IMR-90 (cell line): ENCODE measurements at regions not wholly inside any gene's neighbourhood (a gene's known extent, or its start where the extent isn't known, plus 50 kb on each side); places are given as distances from the start of the nearest gene placed in this dataset.

Experiments used
- BHLHE40 ChIP-seq: fragments of 150-350 bp; IDR thresholded peaks from 2 replicates; pipeline ENCODE4 v1.6.1; 2016; ENCODE audit warnings: mild to moderate bottlenecking, low read depth, low read length
- CEBPB ChIP-seq: IDR thresholded peaks from 2 replicates; pipeline ENCODE4 v1.6.1; 2012; ENCODE audit warnings: low read depth, low read length, improper control_type of control experiment
- CHD1 ChIP-seq: IDR thresholded peaks from 2 replicates; pipeline ENCODE4 v1.6.1; 2012; ENCODE audit warnings: low read depth, low read length, improper control_type of control experiment
- ELK1 ChIP-seq: fragments of 150-350 bp; IDR thresholded peaks from 2 replicates; pipeline ENCODE4 v1.6.1; 2016; ENCODE audit warnings: low read depth, mild to moderate bottlenecking, low read length, moderate library complexity, borderline replicate concordance
- FOS ChIP-seq: fragments of 150-350 bp; IDR thresholded peaks from 2 replicates; pipeline ENCODE4 v1.6.1; 2016; ENCODE audit warnings: low read depth, low read length
- POLR2A ChIP-seq: IDR thresholded peaks from 2 replicates; pipeline ENCODE4 v1.6.1; 2012; ENCODE audit warnings: mild to moderate bottlenecking, low read depth, low read length
- RFX5 ChIP-seq: IDR thresholded peaks from 2 replicates; pipeline ENCODE4 v1.8.0; 2012; ENCODE audit warnings: low read depth, mild to moderate bottlenecking, low read length, moderate library complexity
- USF2 ChIP-seq: fragments of 150-350 bp; IDR thresholded peaks from 2 replicates; pipeline ENCODE4 v1.6.1; 2017; ENCODE audit warnings: mild to moderate bottlenecking, antibody characterized with exemption, low read length, low read depth
- TF ChIP-seq, protein P1 (sequence below): conservative IDR thresholded peaks from 2 replicates; pipeline ENCODE4 v1.5.1; 2012; ENCODE audit warnings: mild to moderate bottlenecking, low read depth, low read length, improper control_type of control experiment

- TF ChIP-seq BHLHE40 (peak; percentile 56; the same call in 1 of the 2 replicates), CEBPB (no peak), CHD1 (no peak), RFX5 (no peak), ELK1 (no peak), USF2 (no peak), POLR2A (no peak), FOS (peak; percentile 59)
- TF ChIP-seq, protein P1, sequence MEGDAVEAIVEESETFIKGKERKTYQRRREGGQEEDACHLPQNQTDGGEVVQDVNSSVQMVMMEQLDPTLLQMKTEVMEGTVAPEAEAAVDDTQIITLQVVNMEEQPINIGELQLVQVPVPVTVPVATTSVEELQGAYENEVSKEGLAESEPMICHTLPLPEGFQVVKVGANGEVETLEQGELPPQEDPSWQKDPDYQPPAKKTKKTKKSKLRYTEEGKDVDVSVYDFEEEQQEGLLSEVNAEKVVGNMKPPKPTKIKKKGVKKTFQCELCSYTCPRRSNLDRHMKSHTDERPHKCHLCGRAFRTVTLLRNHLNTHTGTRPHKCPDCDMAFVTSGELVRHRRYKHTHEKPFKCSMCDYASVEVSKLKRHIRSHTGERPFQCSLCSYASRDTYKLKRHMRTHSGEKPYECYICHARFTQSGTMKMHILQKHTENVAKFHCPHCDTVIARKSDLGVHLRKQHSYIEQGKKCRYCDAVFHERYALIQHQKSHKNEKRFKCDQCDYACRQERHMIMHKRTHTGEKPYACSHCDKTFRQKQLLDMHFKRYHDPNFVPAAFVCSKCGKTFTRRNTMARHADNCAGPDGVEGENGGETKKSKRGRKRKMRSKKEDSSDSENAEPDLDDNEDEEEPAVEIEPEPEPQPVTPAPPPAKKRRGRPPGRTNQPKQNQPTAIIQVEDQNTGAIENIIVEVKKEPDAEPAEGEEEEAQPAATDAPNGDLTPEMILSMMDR, result no peak
These were observed 110.7 kb upstream of the IL12A start for GRCh38 chr3:159877924-159878323.
